ENCODE measurements at regions not wholly inside any gene's neighbourhood (a gene's known extent, or its start where the extent isn't known, plus 50 kb on each side); places are given as distances from the start of the nearest gene placed in this dataset.

DNA sequence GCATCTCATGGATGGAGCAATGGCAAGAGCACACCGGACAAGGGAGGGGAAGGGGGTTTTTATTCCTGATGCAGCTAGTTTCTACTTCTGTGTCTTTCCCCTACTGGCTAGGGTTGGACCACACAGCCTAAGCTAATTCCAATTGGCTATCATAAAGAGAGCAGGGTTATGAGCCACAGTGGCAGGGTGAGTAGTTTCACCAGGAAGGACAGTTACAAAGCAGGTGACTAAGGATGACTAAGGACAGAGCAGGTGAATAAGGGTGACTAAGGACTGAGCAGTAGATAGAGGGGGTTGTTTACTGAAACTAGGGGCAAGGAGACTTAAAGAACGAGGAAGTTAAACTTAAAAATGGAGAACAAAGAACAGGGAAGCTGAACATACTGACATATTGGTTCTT is 321.4 kb upstream of the SEL1L start:
- no peak for DNase-seq (ENCODE audit: low read depth in 1 of 2, low spot score in 2 of 2)
- H3K4me1 ChIP-seq (replicated peaks) = no peaks in the 10 kb centered on the region
- no peaks in the 10 kb centered on the region for H3K36me3 ChIP-seq
- H3K27ac ChIP-seq = no peak overlapping the region
- no peaks in the 10 kb centered on the region for H3K27me3 ChIP-seq (replicated peaks)
- H3K4me3 ChIP-seq = no peak overlapping the region
- H3K9me3 ChIP-seq (replicated peaks) = no peaks in the 10 kb centered on the region

DNA sequence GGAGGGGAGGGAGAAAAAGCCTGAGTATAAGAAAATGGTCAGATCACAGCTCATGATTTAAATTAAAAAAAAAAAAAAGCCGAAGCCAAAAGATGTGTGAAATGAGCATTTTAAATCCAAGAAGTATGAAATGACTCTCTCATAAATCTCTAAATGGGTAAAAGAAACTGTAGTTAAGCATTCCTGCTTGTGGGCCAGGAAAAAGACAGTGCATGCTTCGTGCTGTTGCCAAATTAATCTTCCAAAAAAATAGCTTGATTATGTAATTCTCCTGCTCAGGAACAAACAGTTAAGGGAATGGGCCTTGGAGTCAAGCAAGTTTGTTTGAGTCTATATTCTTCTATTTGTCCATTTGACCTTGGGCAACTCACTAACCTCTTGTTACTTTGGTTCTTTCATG is 325.4 kb upstream of the SEL1L start:
- no peak overlapping the region for H3K27ac ChIP-seq
- no peaks in the 10 kb centered on the region for H3K27me3 ChIP-seq (replicated peaks)
- no peak for DNase-seq (ENCODE audit: low read depth in 1 of 2, low spot score in 2 of 2)
- no peaks in the 10 kb centered on the region for H3K4me1 ChIP-seq (replicated peaks)
- H3K36me3 ChIP-seq = no peaks in the 10 kb centered on the region
- H3K9me3 ChIP-seq (replicated peaks) = no peaks in the 10 kb centered on the region
- no peak overlapping the region for H3K4me3 ChIP-seq

- Histone ChIP-seq H3K9me3 (replicated peaks) (0 out of 2 replicates have a peak, but pooled peaks cover 2% of the 10 kb centered on the region), H3K4me3 (no peak overlapping the region), H3K27ac (no peak overlapping the region), H3K27me3 (replicated peaks) (no peaks in the 10 kb centered on the region), H3K36me3 (no peaks in the 10 kb centered on the region), H3K4me1 (replicated peaks) (no peaks in the 10 kb centered on the region)
- no peak for DNase-seq (ENCODE audit: low read depth in 1 of 2, low spot score in 2 of 2)
These were observed 334.5 kb upstream of the SEL1L start for GRCh38 chr14:81868172-81868571.

DNA sequence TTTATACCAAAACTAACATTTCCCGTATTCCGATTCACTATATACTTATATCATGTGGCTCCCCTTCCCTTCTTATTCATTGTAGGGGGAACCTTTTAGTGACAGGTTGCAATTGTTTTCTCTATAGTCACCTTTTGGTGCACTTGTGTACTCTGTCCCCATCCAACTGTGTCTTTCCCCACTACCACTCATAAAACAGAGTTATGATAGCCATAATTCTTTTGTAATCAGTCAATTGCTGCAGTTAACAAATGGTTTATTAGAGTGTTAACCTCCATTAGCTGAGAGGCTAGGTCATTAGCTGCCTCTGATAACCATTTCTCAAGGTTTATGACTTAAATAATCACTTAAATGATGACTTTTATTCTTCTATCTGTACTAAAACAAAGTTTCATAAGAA is 338.1 kb upstream of the SEL1L start:
- DNase-seq (ENCODE audit: low read depth in 1 of 2, low spot score in 2 of 2) = no peak
- no peak overlapping the region for H3K4me3 ChIP-seq
- no peak overlapping the region for H3K27ac ChIP-seq
- no peaks in the 10 kb centered on the region for H3K36me3 ChIP-seq
- H3K9me3 ChIP-seq (replicated peaks) = 0 out of 2 replicates have a peak, but pooled peaks cover 2% of the 10 kb centered on the region
- no peaks in the 10 kb centered on the region for H3K4me1 ChIP-seq (replicated peaks)
- H3K27me3 ChIP-seq (replicated peaks) = no peaks in the 10 kb centered on the region

GRCh38 chr14:81884382-81884781 is 350.7 kb upstream of the SEL1L start:
- DNase-seq (ENCODE audit: low read depth in 1 of 2, low spot score in 2 of 2) = no peak
- H3K4me1 ChIP-seq (replicated peaks) = no peaks in the 10 kb centered on the region
- H3K9me3 ChIP-seq (replicated peaks) = peaks cover 3% of the 10 kb centered on the region; the same call in 1 of the 2 replicates
- H3K4me3 ChIP-seq = no peak overlapping the region
- no peaks in the 10 kb centered on the region for H3K27me3 ChIP-seq (replicated peaks)
- H3K27ac ChIP-seq = no peak overlapping the region
- no peaks in the 10 kb centered on the region for H3K36me3 ChIP-seq

DNA sequence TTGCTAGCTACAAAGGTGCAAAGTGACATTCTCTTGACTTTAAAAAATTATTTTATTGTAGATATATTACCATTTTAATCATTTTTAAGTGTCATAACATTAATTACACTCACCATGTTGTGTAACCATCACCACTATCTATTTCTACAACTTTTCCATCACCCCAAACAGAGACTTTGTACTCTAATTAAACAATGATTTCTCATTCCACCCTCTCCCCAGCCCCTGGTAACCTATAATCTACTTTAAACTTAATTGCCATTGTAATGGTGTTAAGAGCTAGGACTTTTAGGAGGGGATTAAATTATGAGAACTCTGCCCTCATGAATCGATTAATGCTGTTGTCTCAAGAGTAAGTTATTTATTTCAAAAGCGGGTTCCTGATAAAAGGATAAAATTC is 352.9 kb upstream of the SEL1L start:
- DNase-seq (ENCODE audit: low read depth in 1 of 2, low spot score in 2 of 2) = no peak
- H3K27ac ChIP-seq = no peak overlapping the region

GRCh38 chr14:81889529-81889928 is 355.9 kb upstream of the SEL1L start:
- no peaks in the 10 kb centered on the region for H3K27me3 ChIP-seq (replicated peaks)
- DNase-seq (ENCODE audit: low read depth in 1 of 2, low spot score in 2 of 2) = no peak
- no peak overlapping the region for H3K27ac ChIP-seq
- H3K4me3 ChIP-seq = no peak overlapping the region
- no peaks in the 10 kb centered on the region for H3K4me1 ChIP-seq (replicated peaks)
- no peaks in the 10 kb centered on the region for H3K36me3 ChIP-seq
- no peaks in the 10 kb centered on the region for H3K9me3 ChIP-seq (replicated peaks)

More for the DNA sequence above, 352.9 kb upstream of the SEL1L start:
- Histone ChIP-seq H3K9me3 (replicated peaks) (peaks cover 3% of the 10 kb centered on the region; the same call in 1 of the 2 replicates), H3K27me3 (replicated peaks) (no peaks in the 10 kb centered on the region), H3K4me3 (no peak overlapping the region), H3K4me1 (replicated peaks) (no peaks in the 10 kb centered on the region), H3K36me3 (no peaks in the 10 kb centered on the region)

GRCh38 chr14:81890020-81890419 is 356.4 kb upstream of the SEL1L start:
- H3K4me1 ChIP-seq (replicated peaks) = no peaks in the 10 kb centered on the region
- no peaks in the 10 kb centered on the region for H3K27me3 ChIP-seq (replicated peaks)
- no peaks in the 10 kb centered on the region for H3K36me3 ChIP-seq
- DNase-seq (ENCODE audit: low read depth in 1 of 2, low spot score in 2 of 2) = no peak
- H3K27ac ChIP-seq = no peak overlapping the region
- no peaks in the 10 kb centered on the region for H3K9me3 ChIP-seq (replicated peaks)
- H3K4me3 ChIP-seq = no peak overlapping the region

DNA sequence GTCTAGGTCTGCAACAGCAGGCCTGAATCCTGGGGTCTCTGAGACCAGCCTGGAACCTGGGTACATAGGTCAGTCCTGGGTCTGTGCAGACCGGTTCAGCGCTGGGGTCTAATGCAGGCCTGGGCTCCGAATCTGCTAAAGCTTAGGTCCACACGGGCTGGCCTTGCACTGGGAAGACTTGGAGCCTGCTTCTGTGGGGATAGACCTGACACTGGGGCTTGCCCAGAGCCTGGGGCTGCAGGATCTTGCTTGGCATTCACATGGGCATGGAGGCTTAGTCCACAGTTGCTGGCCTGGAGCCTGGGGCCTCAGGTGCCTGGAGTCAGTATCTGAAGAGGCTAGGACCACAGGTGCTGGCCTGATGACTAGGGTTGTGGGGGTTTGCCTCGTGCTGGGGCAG is 369.8 kb upstream of the SEL1L start:
- no peaks in the 10 kb centered on the region for H3K27me3 ChIP-seq (replicated peaks)

GRCh38 chr14:81927070-81927469 is 393.4 kb upstream of the SEL1L start:
- H3K4me1 ChIP-seq (replicated peaks) = no peaks in the 10 kb centered on the region
- H3K4me3 ChIP-seq = no peak overlapping the region
- DNase-seq (ENCODE audit: low read depth in 1 of 2, low spot score in 2 of 2) = no peak
- no peaks in the 10 kb centered on the region for H3K9me3 ChIP-seq (replicated peaks)
- H3K36me3 ChIP-seq = no peaks in the 10 kb centered on the region
- no peaks in the 10 kb centered on the region for H3K27me3 ChIP-seq (replicated peaks)
- no peak overlapping the region for H3K27ac ChIP-seq

More for the DNA sequence above, 369.8 kb upstream of the SEL1L start:
- DNase-seq (ENCODE audit: low read depth in 1 of 2, low spot score in 2 of 2) = no peak
- no peak overlapping the region for H3K27ac ChIP-seq
- no peaks in the 10 kb centered on the region for H3K4me1 ChIP-seq (replicated peaks)
- H3K4me3 ChIP-seq = no peak overlapping the region
- no peaks in the 10 kb centered on the region; the same call in 1 of the 2 replicates for H3K9me3 ChIP-seq (replicated peaks)
- no peaks in the 10 kb centered on the region for H3K36me3 ChIP-seq

- Histone ChIP-seq H3K36me3 (no peaks in the 10 kb centered on the region), H3K27me3 (replicated peaks) (no peaks in the 10 kb centered on the region), H3K9me3 (replicated peaks) (no peaks in the 10 kb centered on the region), H3K4me1 (replicated peaks) (no peaks in the 10 kb centered on the region), H3K4me3 (no peak overlapping the region), H3K27ac (no peak overlapping the region)
- DNase-seq (ENCODE audit: low read depth in 1 of 2, low spot score in 2 of 2) = no peak
These were observed 398.2 kb upstream of the SEL1L start for GRCh38 chr14:81931828-81932227.

DNA sequence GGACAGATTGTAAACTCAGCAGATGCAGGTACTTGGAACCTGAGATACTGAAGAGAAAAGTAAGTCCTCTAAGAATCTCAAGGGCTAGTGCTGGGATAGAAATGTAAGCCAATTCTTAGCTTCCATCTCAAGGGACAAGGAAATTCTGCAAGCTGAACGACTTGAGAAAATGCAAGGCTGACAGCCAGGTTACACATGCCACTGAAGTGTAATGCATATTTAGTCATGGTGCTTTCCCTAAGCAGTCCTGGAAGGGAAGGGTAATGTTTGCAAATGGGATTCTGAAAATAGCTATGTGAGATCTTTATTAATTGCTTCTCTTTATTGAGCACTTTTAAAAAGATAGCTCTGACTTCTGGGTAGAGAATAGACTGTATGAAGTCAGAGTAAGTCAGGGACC is 402.7 kb upstream of the SEL1L start:
- no peak overlapping the region for H3K4me3 ChIP-seq
- H3K9me3 ChIP-seq (replicated peaks) = no peaks in the 10 kb centered on the region
- no peaks in the 10 kb centered on the region for H3K4me1 ChIP-seq (replicated peaks)
- no peaks in the 10 kb centered on the region for H3K36me3 ChIP-seq
- H3K27ac ChIP-seq = no peak overlapping the region
- DNase-seq (ENCODE audit: low read depth in 1 of 2, low spot score in 2 of 2) = no peak
- H3K27me3 ChIP-seq (replicated peaks) = no peaks in the 10 kb centered on the region

DNA sequence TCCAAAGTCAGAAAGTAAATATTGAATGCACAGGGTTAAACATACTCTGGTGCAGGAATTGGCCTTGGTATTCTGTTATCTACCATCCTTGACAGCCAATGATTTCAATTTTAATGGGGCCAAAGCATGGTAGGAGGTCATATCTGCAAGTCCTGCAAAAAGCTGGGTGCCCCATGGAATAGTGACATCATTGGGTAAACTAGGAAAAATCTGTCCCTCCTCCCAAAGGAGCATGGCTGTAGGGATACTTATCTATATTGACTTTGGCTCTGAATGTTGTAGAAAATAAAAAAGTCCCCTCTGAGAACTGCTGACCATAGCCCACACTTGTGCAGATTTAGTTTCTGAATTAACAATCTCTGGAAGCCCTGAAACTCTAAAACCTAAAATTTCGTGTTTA is 403.2 kb upstream of the SEL1L start:
- H3K27me3 ChIP-seq (replicated peaks) = no peaks in the 10 kb centered on the region

DNA sequence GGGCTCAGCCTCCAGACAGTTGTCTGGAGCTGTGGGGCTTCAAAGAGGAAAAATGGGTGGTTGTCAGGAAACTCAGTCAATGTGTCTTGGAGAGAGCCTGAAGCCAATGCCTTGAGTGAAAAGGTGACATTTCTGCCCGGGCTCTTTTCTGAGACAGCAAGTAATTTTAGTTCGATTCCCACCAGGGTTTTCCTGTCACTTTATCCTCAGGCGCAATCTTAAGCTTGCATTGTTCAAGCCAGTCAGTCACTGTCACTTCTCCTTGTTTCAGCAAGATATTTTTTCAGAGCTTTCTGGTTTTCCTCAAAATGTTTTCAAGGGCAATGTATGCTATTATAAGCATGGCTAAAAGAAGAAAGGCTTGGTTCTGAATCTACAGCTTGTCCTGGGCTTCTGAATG is 404.7 kb upstream of the SEL1L start:
- Histone ChIP-seq H3K27me3 (replicated peaks) (no peaks in the 10 kb centered on the region), H3K4me3 (no peak overlapping the region), H3K36me3 (no peaks in the 10 kb centered on the region), H3K4me1 (replicated peaks) (no peaks in the 10 kb centered on the region), H3K9me3 (replicated peaks) (no peaks in the 10 kb centered on the region), H3K27ac (no peak overlapping the region)
- no peak for DNase-seq (ENCODE audit: low read depth in 1 of 2, low spot score in 2 of 2)

More for the DNA sequence above, 403.2 kb upstream of the SEL1L start:
- Histone ChIP-seq H3K9me3 (replicated peaks) (no peaks in the 10 kb centered on the region), H3K4me3 (no peak overlapping the region), H3K36me3 (no peaks in the 10 kb centered on the region), H3K27ac (no peak overlapping the region), H3K4me1 (replicated peaks) (no peaks in the 10 kb centered on the region)
- no peak for DNase-seq (ENCODE audit: low read depth in 1 of 2, low spot score in 2 of 2)

DNA sequence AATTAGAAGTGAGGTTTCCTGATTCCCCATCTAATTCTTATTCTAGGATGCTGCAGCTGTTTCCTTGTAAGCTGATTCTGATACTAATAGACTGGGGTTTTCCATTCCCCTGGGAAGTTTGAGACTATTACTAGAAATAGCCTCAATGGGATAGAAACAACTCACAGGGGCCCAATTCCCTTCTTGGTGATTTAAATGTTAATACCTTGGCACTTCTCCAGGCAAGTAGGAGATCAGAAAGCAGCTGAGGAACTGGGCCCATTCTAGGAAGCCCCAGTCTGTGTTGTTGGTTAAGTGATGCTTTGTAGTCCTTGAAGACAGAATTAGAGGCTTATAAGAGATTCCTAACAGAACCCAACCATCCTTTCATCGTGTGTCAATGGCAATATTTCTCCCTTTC is 407.0 kb upstream of the SEL1L start:
- Histone ChIP-seq H3K27ac (no peak overlapping the region), H3K4me3 (no peak overlapping the region), H3K27me3 (replicated peaks) (no peaks in the 10 kb centered on the region), H3K36me3 (no peaks in the 10 kb centered on the region), H3K9me3 (replicated peaks) (no peaks in the 10 kb centered on the region), H3K4me1 (replicated peaks) (no peaks in the 10 kb centered on the region)
- DNase-seq (ENCODE audit: low read depth in 1 of 2, low spot score in 2 of 2) = no peak
